ENCODE measurements at regions not wholly inside any gene's neighbourhood (a gene's known extent, or its start where the extent isn't known, plus 50 kb on each side); places are given as distances from the start of the nearest gene placed in this dataset.
"Not testable (repeated sequence)": the region's sequence is repeated elsewhere in the genome, so short reads cannot be mapped to it uniquely, and the experiment has no call there.

- no peak for DNase-seq
Measured at GRCh38 chr11:37230865-37231264, 632.8 kb upstream of the RAG2 start.

- no peak for DNase-seq
Measured at GRCh38 chr11:37223962-37224361, 625.9 kb upstream of the RAG2 start.

DNA sequence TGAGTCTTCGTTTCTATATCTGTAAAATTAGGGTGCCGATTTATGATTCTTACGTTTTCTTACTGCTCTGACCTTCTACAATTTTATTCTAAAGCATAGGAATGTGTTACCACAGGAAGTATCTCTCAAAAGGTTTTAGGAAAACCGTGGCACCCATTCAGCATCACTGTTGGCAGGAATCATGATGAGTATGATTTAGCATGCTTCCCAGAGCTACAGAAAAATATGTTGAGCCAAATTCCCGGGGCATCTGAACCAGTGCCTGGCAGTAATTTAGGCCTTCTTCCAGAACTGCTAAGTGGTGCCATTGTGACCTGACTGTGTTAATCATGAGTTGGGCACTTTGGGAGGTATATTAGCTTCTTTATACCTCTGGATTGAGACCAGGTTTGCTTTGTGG is 605.0 kb upstream of the RAG2 start:
- no peak for DNase-seq

DNA sequence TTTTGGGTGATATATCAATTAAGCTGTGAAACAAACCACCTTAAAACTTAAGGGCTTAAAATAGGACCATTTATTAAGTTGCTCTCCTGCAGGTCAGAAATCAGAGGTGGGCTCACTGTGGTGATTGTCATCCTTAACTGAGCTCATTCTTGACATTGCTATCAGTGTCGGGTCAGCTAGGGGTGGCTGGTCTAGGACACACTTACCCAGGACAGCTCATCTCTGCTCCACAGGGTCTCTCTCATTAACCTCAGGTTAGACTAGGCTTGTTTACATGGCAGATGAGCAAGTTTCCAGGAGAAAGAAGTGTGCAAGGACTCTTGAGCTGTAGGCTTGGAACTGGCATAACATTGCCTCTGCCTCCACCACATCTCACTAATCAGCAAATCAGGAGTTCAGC is 601.0 kb upstream of the RAG2 start:
- no peak for DNase-seq

GRCh38 chr11:37184326-37184725 is 586.3 kb upstream of the RAG2 start:
- no peak for DNase-seq

DNA sequence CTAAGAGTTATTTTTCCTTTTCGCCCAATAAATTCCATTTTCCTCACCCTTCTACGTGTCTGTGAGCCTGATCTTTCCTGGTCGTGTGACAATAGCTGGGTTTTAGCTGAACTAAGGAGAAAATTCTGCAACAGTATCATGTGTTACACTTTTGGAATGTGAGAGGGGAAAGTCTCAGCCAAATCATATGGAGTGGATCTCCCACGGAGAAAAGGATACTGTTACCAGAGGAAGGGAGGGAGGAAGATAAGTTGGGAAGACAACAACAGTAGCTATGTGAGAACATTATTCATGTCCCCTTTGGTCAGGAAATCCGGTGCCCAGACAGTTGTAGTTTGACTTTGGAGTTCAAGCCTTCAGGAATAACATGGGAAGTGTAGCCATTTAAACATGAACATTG is 584.0 kb upstream of the RAG2 start:
- no peak for DNase-seq

DNA sequence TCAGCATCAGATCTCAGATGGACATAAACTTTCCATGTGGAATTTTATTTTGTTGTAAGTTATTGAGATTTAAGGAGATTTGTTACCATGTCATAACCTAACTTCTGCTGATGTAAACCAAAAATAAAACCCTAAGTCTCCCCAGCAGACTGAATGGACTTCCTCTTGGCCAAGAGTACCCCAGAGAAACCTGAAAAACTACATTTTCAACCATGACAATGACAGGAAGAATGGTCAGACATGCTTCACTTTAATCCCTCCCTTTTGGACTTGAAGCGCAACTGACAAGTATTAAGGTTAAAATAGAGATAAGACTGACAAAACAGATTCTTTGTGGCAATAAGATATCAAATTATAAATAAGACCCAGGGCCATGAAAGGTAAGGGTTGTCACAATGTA is 579.7 kb upstream of the RAG2 start:
- no peak for DNase-seq

DNA sequence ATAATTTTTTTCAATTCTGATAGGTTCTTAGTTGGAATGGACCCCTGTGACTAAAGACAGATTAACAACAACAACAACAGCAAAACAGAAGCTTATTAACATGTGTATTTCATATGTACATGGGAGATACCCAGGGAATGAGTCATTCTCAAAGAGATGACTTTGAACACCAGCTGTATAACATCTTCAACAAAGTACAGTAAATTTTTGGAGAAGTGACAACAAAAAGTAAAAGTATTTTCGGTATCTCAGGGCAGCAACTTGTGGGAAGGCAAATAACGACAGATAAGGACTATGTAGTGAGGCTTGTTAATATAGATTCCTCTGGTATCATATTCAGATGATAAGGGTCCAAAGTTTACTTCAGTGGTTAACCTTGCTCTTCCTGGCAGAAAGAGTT is 573.4 kb upstream of the RAG2 start:
- no peak for DNase-seq

GRCh38 chr11:37170311-37170710 is 572.3 kb upstream of the RAG2 start:
- DNase-seq: no peak

- DNase-seq: not testable (repeated sequence)
Measured at GRCh38 chr11:37145434-37145833, 547.4 kb upstream of the RAG2 start.

- no peak for DNase-seq
Measured at GRCh38 chr11:37142591-37142990, 544.6 kb upstream of the RAG2 start.

DNA sequence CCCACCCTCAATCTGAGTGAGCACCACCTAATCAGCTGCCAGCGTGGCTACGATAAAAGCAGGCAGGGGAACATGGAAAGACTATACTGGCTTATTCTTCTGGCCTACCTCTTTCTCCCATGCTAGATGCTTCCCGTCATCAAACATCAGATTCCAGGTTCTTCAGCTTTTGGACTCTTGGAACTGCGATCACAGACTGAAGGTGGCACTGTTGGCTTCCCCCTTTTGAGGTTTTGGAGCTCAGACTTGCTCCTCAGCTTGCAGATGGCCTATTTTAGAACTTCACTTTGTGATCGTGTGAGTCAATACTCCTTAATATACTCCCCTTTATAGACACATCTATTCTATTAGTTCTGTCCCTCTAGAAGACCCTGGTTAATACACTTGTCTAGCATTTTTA is 543.7 kb upstream of the RAG2 start:
- DNase-seq: no peak

GRCh38 chr11:37135606-37136005 is 537.6 kb upstream of the RAG2 start:
- not testable (repeated sequence) for DNase-seq

DNA sequence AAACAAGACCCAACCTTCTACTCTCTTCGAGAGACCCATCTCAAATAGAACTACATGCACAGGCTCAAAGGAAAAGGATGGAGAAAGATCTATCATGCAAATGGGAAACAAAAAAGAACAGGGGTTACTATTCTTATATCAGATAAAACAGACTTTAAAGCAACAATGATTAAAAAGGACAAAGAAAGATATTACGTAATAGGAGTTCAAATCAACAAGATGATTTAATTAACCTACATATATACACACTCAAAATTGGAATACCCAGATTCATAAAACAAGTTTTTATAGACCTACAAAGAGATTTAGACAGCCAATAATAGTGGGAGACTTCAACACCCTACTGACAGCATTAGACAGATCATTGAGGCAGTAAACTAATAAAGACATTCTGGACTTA is 536.6 kb upstream of the RAG2 start:
- no peak for DNase-seq

- DNase-seq: no peak
Measured at GRCh38 chr11:37124384-37124783, 526.3 kb upstream of the RAG2 start.

DNA sequence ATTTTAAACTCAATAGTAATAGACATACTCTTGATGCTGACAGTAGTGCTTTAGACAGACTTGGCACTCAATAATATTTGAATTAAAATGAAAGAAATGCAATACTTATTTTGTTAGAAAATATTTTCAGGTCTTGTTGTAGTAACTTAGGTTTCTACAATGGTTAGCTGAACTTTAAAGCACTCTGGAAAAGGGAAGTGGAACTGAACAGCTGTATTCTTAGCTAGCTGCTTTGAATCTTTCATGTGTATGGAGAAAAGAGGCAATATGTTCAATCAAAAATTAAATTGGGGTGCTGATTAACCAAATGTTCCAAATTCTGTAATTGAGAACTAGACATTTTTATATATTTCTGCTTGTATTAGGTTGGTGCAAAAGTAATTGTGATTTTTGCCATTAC is 517.9 kb upstream of the RAG2 start:
- no peak for DNase-seq

- DNase-seq: no peak
Measured at GRCh38 chr11:37110385-37110784, 512.3 kb upstream of the RAG2 start.

DNA sequence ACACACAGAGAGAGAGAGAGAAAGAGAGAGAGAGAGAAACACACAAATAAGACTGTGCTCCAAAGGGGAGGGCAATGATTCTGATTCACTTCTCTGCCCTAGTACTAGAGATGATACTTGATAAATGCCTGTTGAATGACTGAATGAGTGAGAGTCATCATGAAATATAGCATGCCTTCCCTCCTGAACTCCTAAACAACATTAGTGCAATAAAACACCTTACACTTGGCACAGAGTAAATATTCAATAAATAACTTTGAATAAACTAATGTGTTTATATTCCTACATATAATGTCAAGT is 511.2 kb upstream of the RAG2 start:
- no peak for DNase-seq

GRCh38 chr11:37108436-37109285 is 510.6 kb upstream of the RAG2 start:
- DNase-seq: no peak

DNA sequence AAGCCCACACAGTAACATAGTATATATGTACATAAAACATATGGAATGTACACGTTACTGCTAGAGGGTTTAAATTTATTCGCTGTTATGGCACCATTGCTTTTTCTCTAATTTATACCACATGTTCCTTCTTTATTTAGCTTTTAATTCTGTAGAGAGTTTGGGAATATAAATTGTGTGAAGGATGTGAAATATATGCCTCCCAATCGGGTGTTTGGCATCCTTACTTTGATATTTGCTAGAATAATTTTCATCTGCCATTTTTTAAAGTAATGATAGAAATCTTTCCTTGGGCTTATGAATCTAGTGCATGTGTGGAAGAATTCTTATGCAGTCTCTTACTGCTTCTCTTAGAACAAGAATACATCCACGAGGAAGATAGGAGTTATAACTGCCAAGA is 509.8 kb upstream of the RAG2 start:
- DNase-seq: no peak

DNA sequence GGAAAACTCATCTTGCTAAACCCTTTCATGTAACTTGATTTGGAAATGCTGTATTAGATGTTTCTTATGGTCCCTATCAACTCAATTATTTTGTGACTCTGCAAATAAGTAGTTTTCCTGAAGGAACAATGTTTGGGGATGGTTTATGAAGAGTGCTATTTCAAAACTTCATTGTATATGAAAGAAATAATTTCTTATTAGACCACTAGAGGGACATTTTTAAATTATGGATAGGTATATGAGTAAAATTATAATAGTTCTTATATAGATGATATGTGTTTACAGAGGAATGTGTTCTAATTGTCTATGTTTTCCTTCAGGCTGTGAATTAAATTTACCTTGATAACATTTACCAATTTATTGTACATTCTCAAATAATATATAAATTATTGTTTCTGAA is 509.4 kb upstream of the RAG2 start:
- no peak for DNase-seq

GRCh38 chr11:37105427-37105826 is 507.4 kb upstream of the RAG2 start:
- no peak for DNase-seq

DNA sequence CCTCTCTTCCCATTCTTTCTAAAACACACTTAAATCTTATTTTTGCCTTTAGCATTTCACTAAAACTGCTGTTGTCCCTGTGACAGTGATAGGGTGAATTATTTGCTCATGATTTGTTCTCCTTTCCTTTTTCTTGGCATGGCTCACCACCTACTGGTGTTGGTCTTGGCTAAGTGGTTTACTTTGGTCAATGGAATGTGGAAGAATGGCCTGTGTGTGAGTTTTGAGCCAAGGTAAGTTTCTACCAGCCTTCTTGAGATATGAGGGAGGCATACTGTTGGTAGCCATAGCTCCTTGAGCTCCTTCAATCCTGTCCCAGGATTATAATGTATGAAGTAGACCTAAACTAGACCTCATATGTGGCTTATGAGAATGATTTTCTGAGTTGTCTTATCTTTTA is 506.3 kb upstream of the RAG2 start:
- no peak for DNase-seq

DNA sequence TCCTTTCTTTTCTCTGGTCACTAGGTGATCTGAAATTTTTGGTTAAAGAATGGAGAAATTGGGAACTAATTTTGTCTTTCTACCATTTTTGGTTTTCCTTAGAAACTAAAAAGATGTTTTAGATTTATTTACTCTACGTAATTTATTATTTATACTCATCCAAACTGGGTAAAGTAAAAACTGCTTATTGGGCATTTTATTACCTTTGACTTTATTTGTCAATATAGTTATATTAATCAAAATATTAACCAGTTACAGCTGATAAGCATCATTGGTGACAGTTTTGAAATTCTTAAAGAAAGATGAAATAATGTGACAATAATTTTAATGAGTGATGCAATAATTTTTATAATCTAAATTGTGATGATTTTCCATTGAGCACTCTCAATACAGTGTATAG is 502.0 kb upstream of the RAG2 start:
- no peak for DNase-seq

DNA sequence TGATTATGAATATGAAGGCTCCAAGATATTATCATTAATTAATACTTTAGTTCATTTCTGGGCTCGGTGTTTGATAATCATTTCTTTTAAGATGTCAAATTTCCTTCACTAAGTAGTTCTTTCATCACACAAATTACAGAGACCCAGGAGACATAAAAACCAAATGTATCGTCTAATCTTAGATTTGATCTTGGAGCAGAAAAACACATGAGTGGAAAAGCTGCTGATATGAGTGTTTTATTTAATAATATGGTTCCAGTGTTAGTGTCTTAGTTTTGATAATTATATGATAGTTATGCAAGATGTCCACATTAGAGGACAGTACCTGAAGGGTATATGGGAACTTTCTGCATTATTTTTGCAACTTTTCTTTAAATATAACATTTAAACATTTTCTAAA is 494.5 kb upstream of the RAG2 start:
- no peak for DNase-seq

- DNase-seq: no peak
Measured at GRCh38 chr11:37089439-37089838, 491.4 kb upstream of the RAG2 start.

All from hematopoietic multipotent progenitor cell treated with erythropoietin and hydrocortisone succinate and interleukin-3 and kit ligand, for 8 days (in vitro differentiated cells).